SJCRH30 (cell line): ENCODE measurements at regions not wholly inside any gene's neighbourhood (a gene's known extent, or its start where the extent isn't known, plus 50 kb on each side); places are given as distances from the start of the nearest gene placed in this dataset.
"Not testable (repeated sequence)": the region's sequence is repeated elsewhere in the genome, so short reads cannot be mapped to it uniquely, and the experiment has no call there.

Experiments
- DNase-seq, 2 experiments: peaks; one replicate each; pipeline ENCODE4 v3.0.0-alpha.2; 2015 to 2020
- H3K27ac ChIP-seq: fragments of 250-450 bp; sonication (Bioruptor Pico); 2 replicates; pipeline ENCODE4 v1.5.1; 2020; ENCODE audit warnings: mild to moderate bottlenecking, moderate library complexity
- H3K27me3 ChIP-seq: fragments of 250-450 bp; sonication (Bioruptor Pico); 2 replicates; pipeline ENCODE4 v1.5.1; 2020; ENCODE audit warnings: mild to moderate bottlenecking, moderate library complexity
- H3K36me3 ChIP-seq: fragments of 250-450 bp; sonication (Bioruptor Pico); 2 replicates; pipeline ENCODE4 v1.5.1; 2020; ENCODE audit warnings: mild to moderate bottlenecking, moderate library complexity
- H3K4me1 ChIP-seq: fragments of 250-450 bp; sonication (Bioruptor Pico); 2 replicates; pipeline ENCODE4 v1.5.1; 2020; ENCODE audit warnings: mild to moderate bottlenecking, moderate library complexity
- H3K4me3 ChIP-seq: fragments of 250-450 bp; sonication (Bioruptor Pico); 2 replicates; pipeline ENCODE4 v1.5.1; 2020; ENCODE audit warnings: mild to moderate bottlenecking, moderate library complexity
- H3K9me3 ChIP-seq: fragments of 250-450 bp; sonication (Bioruptor Pico); replicated peaks from 2 replicates; pipeline ENCODE4 v1.5.1; 2020; ENCODE audit warnings: mild to moderate bottlenecking, moderate library complexity

- H3K27ac ChIP-seq, H3K27me3 ChIP-seq, H3K9me3 ChIP-seq, H3K4me3 ChIP-seq, H3K36me3 ChIP-seq, H3K4me1 ChIP-seq, DNase-seq: not testable (repeated sequence)
These were observed 187.4 kb upstream of the CENPE start for GRCh38 chr4:103385565-103385964.

DNA sequence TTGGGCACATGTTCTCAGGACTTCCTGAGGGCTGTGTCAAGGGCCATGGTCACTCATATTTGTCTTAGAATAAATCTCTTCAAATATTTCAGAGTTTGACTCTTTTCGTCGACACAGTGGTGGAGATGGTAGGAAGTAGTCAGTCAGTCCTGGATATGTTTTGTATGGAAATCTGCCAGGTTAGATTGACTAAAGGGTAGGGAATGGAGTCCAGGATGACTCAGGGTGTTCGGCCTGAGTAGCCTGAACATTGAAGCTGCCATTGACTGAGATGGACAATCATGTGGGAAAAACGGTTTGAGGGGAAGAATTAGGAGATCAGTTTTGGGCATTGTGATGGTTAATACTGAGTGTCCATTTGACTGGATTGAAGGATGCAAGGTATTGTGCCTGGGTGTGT is 177.1 kb upstream of the CENPE start:
- Histone ChIP-seq H3K36me3 (no peaks in the 10 kb centered on the region), H3K9me3 (no peaks in the 10 kb centered on the region; the same call in 1 of the 2 replicates), H3K27ac (no peak overlapping the region), H3K4me3 (no peak overlapping the region), H3K4me1 (no peaks in the 10 kb centered on the region), H3K27me3 (no peaks in the 10 kb centered on the region)
- no peak for DNase-seq

GRCh38 chr4:103374758-103375157 is 176.6 kb upstream of the CENPE start:
- no peaks in the 10 kb centered on the region for H3K27me3 ChIP-seq
- DNase-seq, result no peak
- no peaks in the 10 kb centered on the region; the same call in 1 of the 2 replicates for H3K9me3 ChIP-seq
- H3K4me3 ChIP-seq, result no peak overlapping the region
- H3K36me3 ChIP-seq, result no peaks in the 10 kb centered on the region
- no peaks in the 10 kb centered on the region for H3K4me1 ChIP-seq
- H3K27ac ChIP-seq, result no peak overlapping the region

DNA sequence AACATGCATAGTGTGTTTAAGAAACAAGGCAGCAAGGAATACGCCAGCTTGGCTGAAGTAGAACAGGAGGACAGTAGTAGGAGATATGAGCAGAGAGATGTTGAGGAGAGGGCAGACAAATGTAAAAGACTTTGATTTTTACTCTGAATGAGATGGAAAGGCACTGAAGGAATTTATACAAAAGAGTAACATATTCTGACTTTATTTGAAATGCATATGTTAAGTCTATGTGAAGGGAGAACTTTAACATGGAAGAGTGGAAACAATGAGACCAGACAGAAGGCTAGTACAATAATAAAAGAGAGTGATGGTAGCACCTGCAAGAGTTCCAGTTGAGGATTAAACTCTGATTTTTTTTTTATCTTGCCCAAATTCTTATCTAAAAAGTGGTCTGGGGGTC is 176.2 kb upstream of the CENPE start:
- Histone ChIP-seq H3K27ac (no peak overlapping the region), H3K4me1 (no peaks in the 10 kb centered on the region), H3K36me3 (no peaks in the 10 kb centered on the region), H3K9me3 (no peaks in the 10 kb centered on the region; the same call in 1 of the 2 replicates), H3K27me3 (no peaks in the 10 kb centered on the region), H3K4me3 (no peak overlapping the region)
- no peak for DNase-seq

GRCh38 chr4:103372002-103372558 is 173.9 kb upstream of the CENPE start:
- Histone ChIP-seq H3K9me3 (no peaks in the 10 kb centered on the region; the same call in 1 of the 2 replicates), H3K36me3 (no peaks in the 10 kb centered on the region), H3K27me3 (no peaks in the 10 kb centered on the region), H3K4me3 (no peak overlapping the region), H3K27ac (no peak overlapping the region), H3K4me1 (no peaks in the 10 kb centered on the region)
- no peak for DNase-seq

GRCh38 chr4:103370336-103370735 is 172.2 kb upstream of the CENPE start:
- Histone ChIP-seq H3K4me1 (no peaks in the 10 kb centered on the region), H3K9me3 (no peaks in the 10 kb centered on the region), H3K27ac (no peak overlapping the region), H3K4me3 (no peak overlapping the region), H3K36me3 (no peaks in the 10 kb centered on the region), H3K27me3 (no peaks in the 10 kb centered on the region)
- DNase-seq, result no peak

DNA sequence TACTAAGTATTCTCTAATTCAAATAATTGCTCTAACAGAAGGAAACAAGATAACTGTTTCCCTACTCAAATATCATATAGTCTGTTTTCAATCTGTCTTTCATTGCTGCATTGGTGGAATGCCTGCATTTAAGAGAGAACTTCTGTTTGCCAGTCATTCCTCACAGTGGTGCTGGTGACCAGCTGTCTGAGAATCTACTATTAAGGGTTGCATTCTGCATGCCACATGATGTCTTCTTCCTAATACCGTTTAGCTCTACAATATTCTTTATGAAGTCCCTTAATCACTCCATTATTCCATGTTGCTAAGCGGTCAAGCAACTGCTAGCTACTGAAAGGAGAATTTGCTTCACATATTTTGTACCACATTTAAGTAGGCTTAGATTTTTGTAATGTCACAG is 167.1 kb upstream of the CENPE start:
- no peak overlapping the region for H3K4me3 ChIP-seq
- DNase-seq, result no peak
- H3K4me1 ChIP-seq, result no peaks in the 10 kb centered on the region
- H3K36me3 ChIP-seq, result no peaks in the 10 kb centered on the region
- H3K9me3 ChIP-seq, result no peaks in the 10 kb centered on the region
- no peaks in the 10 kb centered on the region for H3K27me3 ChIP-seq
- no peak overlapping the region for H3K27ac ChIP-seq

DNA sequence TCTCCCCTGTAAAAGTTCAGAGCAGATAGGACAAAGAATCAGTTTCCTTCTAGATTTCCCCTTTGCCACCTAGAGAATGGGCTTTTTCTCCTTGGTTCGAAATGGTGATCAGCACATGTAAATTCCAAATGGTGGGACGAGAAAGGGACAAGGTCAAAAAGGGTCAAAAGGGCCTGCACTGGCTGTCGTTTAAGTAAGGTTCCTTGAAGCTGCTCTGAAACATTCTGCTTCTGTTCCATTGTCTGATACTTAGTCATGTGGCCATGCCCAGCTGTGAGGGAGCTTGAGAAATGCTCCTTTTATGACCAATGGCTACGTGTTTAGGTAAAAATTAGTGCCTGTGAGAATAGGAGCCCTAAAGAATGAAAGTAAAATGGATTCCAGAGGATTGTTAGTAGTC is 165.9 kb upstream of the CENPE start:
- DNase-seq, result no peak

GRCh38 chr4:103361926-103362325 is 163.8 kb upstream of the CENPE start:
- Histone ChIP-seq H3K27me3 (no peaks in the 10 kb centered on the region), H3K27ac (no peak overlapping the region), H3K9me3 (peaks cover 7% of the 10 kb centered on the region; the same call in 1 of the 2 replicates)

More for the DNA sequence above, 165.9 kb upstream of the CENPE start:
- Histone ChIP-seq H3K4me1 (no peaks in the 10 kb centered on the region), H3K9me3 (peaks cover 7% of the 10 kb centered on the region; the same call in 1 of the 2 replicates), H3K27me3 (no peaks in the 10 kb centered on the region), H3K36me3 (no peaks in the 10 kb centered on the region), H3K27ac (no peak overlapping the region), H3K4me3 (no peak overlapping the region)

DNA sequence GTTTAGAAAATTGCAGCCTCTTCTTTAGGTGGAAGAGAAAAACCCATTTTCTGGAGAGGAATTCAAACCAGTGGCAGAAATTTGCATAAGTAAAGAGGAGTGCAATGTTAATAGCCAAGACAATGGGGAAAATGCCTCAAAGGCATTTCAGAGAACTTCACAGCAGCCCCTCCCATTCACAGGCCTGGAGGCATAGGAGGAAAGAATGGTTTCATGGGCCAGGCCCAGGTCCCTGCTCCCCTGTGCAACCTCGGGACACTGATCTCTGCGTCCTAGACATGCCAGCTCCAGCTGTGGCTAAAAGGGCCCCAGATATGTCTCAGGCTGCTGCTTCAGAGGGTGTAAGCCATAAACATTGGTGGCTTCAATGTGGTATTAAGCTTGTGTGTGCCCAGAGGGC is 161.8 kb upstream of the CENPE start:
- Histone ChIP-seq H3K27me3 (no peaks in the 10 kb centered on the region), H3K4me3 (no peak overlapping the region), H3K4me1 (no peaks in the 10 kb centered on the region), H3K9me3 (peaks cover 7% of the 10 kb centered on the region; the same call in 1 of the 2 replicates), H3K27ac (no peak overlapping the region), H3K36me3 (no peaks in the 10 kb centered on the region)
- no peak for DNase-seq

More at GRCh38 chr4:103361926-103362325, 163.8 kb upstream of the CENPE start:
- no peaks in the 10 kb centered on the region for H3K4me1 ChIP-seq
- no peak overlapping the region for H3K4me3 ChIP-seq
- no peaks in the 10 kb centered on the region for H3K36me3 ChIP-seq
- DNase-seq, result no peak

GRCh38 chr4:103354006-103354405 is 155.9 kb upstream of the CENPE start:
- Histone ChIP-seq H3K36me3 (no peaks in the 10 kb centered on the region), H3K4me1 (no peaks in the 10 kb centered on the region; the same call in 1 of the 2 replicates), H3K4me3 (no peak overlapping the region), H3K9me3 (no peaks in the 10 kb centered on the region; the same call in 1 of the 2 replicates), H3K27me3 (no peaks in the 10 kb centered on the region), H3K27ac (no peak overlapping the region)
- DNase-seq, result no peak

DNA sequence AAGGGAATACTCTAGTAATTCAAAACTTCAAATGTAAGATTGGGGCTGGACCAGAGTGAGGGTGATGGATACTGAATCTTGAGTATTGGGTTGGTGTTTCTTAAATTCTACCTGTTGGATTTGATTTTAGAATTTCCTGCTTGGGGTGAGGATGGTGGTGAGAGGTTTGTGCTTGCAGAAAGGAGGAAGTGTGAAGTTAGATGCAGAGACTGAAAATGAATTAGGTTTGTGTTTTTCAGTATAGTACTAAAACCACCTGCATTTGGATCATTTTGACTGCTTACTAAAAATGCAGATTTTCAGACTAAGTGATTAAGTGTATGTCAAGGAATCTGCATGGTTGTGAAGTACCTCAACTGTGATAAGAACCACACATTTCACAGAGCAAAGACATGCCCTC is 131.5 kb upstream of the CENPE start:
- Histone ChIP-seq H3K9me3 (no peaks in the 10 kb centered on the region), H3K27me3 (no peaks in the 10 kb centered on the region), H3K4me1 (no peaks in the 10 kb centered on the region; the same call in 1 of the 2 replicates), H3K36me3 (no peaks in the 10 kb centered on the region), H3K4me3 (no peak overlapping the region), H3K27ac (no peak overlapping the region)
- no peak for DNase-seq

- Histone ChIP-seq H3K27ac (no peak overlapping the region), H3K36me3 (no peaks in the 10 kb centered on the region), H3K4me1 (no peaks in the 10 kb centered on the region; the same call in none of the 2 replicates), H3K4me3 (no peak overlapping the region), H3K27me3 (no peaks in the 10 kb centered on the region), H3K9me3 (no peaks in the 10 kb centered on the region)
- no peak for DNase-seq
These were observed 126.7 kb upstream of the CENPE start for GRCh38 chr4:103324811-103325210.

GRCh38 chr4:103318327-103318726 is 120.2 kb upstream of the CENPE start:
- Histone ChIP-seq H3K27me3 (no peaks in the 10 kb centered on the region), H3K4me1 (no peaks in the 10 kb centered on the region; the same call in 1 of the 2 replicates), H3K4me3 (no peak overlapping the region), H3K9me3 (no peaks in the 10 kb centered on the region), H3K36me3 (no peaks in the 10 kb centered on the region), H3K27ac (no peak overlapping the region)
- no peak for DNase-seq

- DNase-seq, result peak in 1 of 2 experiments; percentile 2
- H3K27ac ChIP-seq, result no peak overlapping the region
- H3K4me1 ChIP-seq, result peaks cover 3% of the 10 kb centered on the region; the same call in 1 of the 2 replicates
- no peaks in the 10 kb centered on the region for H3K36me3 ChIP-seq
- H3K9me3 ChIP-seq, result no peaks in the 10 kb centered on the region
- no peak overlapping the region for H3K4me3 ChIP-seq
- no peaks in the 10 kb centered on the region for H3K27me3 ChIP-seq
These were observed 110.1 kb upstream of the CENPE start for GRCh38 chr4:103308248-103308561.
